Activated CD4-positive, alpha-beta T cell treated with anti-CD3 and anti-CD28 coated beads, Interleukin-2, amount 50 U/mL, for 24 hours (primary cell): ENCODE measurements at regions not wholly inside any gene's neighbourhood (a gene's known extent, or its start where the extent isn't known, plus 50 kb on each side); places are given as distances from the start of the nearest gene placed in this dataset.

Experiments used
- DNase-seq, 2 donors: peaks; one replicate each; pipeline ENCODE4 v3.0.0-alpha.2; 2020; ENCODE audit warnings: low read depth in 1 of 2, low spot score in 1 of 2

GRCh38 chr15:25971053-25971452 lies 107.9 kb upstream of the ATP10A start:
- DNase-seq, result no peak

GRCh38 chr15:25969886-25970285 lies 106.8 kb upstream of the ATP10A start:
- DNase-seq, result no peak

DNA sequence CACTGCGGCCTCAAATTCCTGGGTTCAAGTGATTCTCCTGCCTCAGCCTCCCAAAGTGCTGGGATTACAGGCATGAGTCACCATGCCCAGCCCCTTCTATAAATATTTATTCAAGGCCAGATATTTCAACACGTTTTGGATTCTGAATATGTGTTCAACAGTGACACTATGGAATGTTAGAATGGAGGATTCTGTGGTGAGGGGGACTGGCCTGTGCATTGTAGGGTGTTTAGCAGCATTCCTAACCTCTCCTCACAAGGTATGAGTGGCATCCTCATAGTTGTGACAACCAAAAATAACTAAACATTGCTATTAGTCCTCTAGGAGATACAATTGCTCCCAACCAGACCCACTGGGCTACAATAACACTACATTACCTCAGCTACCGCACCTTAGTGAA lies 104.0 kb upstream of the ATP10A start:
- DNase-seq, result no peak

DNA sequence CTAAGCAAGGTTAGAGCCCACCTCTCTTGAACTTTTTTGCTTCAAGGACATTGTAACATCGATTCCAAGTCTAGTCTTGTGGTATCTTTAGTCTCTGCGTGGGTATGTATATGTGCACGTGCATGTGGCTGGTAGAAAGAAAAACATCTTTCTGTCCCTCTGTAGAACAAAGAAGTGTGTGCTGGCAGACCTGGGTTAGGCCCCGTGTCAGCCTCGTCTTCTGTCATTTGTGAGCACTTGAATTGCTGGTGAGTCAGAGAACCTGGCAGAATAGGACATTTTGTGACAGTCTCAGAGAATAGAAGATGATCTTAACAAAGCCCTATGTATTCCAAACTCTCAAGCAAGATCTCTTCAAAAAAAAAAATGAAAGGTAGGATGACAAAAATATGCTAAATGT lies 102.2 kb upstream of the ATP10A start:
- DNase-seq, result no peak

DNA sequence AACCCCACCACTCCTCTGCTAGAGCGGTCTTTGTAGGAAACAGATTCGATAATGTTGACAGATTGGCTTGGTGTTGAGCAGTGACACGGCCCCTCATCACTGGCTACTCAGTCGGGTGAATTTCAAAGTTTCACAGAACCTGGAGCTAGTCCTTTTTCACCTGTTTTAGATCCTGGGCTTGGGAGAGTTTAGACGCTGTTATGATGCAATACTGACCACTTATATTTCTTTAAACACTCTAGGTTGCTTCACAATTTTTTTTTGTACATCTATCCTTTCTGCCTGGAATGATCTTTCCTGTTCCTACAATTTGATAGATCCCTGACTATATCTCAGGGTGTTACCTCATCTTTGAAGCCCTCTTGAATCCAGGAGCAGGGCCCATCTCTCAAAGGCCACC lies 97.1 kb upstream of the ATP10A start:
- no peak for DNase-seq

DNA sequence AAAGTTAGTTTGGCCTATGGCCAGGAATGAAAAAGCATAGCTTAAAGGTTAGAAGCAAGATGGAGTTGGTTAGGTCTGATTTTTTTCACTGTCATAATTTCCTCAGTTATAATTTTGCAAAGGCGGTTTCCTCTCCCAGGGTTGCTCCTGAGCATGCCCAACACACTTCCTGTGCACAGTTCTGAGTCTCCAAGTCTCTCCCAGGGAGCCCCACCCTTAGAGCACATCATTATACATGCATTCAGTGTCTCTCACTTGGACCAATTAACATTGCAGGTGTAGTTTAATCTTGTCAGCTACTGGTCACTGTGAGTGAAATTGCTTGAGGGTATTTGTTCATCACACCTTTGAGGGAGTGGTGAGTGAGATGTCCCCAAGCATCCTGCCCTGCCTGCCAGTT lies 96.0 kb upstream of the ATP10A start:
- DNase-seq, result no peak

DNA sequence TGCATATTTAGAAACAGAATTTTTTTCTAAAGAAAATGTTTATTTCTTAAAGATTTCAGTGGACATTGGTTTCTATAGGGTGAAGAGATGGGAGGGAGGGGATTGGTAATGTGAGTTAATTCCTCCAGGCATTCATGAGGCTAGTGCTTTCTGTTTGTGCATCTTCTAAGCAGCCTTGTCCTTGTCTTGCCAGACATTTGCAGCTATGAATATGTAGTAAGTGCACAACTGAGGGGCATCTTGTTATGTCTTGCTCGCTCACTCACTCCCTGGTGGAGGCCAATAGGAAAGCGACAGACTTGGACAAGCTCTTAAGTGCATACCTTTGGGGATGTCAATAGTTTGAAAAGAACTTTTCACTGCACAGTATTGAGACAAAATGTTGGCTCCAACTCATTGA lies 92.5 kb upstream of the ATP10A start:
- DNase-seq, result no peak

- DNase-seq, result no peak
Observed at GRCh38 chr15:25954398-25954797, 91.3 kb upstream of the ATP10A start.

DNA sequence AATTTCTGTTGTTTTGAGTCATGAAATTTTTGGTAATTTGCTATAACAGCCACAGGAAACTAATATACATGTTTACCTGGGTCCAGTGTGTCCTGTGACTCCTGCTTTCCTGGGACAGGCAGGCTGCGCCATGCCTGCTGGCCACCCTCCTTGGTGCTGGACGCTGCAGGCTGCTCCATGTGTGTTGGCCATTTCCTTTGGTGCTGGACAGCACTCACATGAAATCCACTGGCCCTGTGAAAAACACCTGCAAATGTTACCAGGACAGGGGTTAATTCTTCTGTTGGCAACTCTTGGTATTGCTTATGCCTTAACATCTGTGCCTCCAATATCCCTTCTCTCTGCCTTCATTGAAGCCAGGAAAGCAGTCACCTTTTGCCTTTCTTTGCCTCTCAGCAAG lies 86.9 kb upstream of the ATP10A start:
- no peak for DNase-seq

GRCh38 chr15:25947323-25948314 lies 84.5 kb upstream of the ATP10A start:
- no peak for DNase-seq

DNA sequence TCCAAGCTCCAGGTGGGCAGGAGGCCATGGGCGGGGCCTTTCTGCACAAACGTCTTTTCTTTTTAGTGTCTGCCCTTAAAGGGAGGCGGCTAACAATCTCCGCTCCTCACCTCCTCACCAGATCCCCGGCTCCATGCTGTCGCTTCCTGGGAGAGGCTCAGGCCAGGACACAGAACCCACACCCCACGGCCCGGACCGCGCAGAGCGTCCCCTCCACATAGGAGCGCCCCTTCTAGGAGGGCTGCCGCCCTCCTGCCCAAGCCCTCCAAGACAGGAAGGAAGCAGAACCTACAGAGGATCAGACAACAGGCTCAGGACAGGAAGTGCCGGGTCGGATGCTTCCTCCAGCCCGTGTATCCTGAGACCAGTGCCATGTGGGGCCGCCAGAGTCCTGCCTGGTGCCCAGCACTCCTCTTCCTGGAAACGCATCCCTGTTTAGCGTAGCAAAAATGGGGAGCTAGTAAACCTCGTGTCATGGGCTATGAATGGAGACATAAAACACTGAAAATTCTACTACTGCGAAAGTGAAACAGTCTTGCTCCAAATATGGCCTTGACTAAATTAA lies 83.2 kb upstream of the ATP10A start:
- DNase-seq, result no peak

- no peak for DNase-seq
Observed at GRCh38 chr15:25944386-25944785, 81.3 kb upstream of the ATP10A start.

DNA sequence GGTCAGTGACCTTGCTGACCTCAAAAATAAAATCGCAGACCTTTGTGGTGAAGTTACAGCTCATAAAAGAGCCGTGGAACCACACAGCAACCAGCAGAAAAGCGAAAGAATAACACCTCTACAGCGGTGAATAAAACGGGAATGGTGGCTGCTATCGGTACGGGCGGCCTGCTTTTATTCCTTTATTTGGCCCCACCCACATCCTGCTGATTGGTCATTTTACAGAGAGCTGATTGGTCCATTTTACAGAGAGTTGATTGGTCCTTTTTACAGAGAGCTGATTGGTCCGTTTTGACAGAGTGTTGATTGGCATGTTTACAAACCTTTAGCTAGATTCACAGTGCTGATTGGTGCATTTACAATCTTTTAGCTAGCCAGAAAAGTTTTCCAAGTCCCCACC lies 80.7 kb upstream of the ATP10A start:
- no peak for DNase-seq

DNA sequence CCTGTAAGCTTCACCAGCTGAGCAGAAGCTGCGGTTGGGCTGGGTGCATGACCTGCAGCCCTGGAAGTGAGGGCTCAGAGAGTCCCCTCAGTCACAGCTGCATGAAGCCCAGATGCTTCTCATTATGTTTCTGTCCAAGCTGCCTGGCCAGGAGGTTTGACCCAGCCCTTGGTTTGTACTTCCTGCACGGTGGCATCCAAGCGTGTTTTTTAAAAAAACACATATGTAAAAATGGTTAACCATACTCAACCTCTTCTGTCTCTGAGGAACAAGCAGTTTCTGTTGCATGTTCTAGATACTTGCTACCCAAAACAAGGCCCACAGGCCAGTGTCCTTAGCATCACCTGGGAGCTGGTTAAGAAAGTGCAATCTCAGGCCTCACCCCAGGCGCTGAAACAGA lies 76.0 kb upstream of the ATP10A start:
- DNase-seq, result no peak

GRCh38 chr15:25937796-25938195 lies 74.7 kb upstream of the ATP10A start:
- no peak for DNase-seq

- DNase-seq, result no peak
Observed at GRCh38 chr15:25936004-25936403, 72.9 kb upstream of the ATP10A start.

GRCh38 chr15:25933456-25934158 lies 70.5 kb upstream of the ATP10A start:
- peak; percentile 34 to 59 for DNase-seq

DNA sequence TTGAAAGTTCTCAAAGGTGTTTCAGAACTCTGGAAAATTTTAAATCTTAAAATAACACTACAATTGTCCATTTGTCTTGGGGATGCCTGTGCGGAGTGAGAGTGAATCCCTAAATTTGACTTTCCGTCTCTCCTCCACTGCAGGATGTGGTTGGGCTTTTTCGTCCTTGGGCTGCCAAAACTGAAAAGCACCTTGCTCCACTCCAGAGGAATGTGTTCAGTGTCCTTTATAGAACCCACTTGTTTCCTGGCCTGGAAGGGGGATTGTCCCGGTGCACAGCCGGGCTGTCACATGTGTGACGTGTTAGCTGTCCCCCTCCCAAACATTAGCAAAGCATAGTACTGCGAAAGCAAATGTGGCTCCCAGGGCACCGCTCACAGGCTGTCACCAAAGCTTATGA lies 69.6 kb upstream of the ATP10A start:
- no peak for DNase-seq

- no peak for DNase-seq
Observed at GRCh38 chr15:25931851-25932250, 68.7 kb upstream of the ATP10A start.

DNA sequence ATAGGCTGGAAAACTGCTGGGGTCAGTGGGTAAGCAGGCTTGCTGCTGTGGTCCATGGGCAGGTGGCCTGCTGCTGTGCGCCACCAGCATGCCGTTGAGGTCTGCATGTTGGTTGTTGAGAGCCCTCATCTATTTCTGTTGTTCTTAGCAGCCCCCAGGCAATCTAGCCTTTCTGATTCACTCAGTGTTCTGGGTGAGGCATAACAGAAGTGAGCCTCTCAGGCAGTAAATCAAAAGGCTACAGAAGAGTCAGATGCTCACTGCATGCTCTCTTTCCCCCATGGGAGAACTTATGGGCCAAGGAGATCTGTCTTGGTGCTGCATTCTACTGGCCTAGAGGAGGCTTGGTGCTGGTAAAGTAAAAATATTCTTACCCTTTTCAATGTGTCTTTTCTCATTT lies 67.8 kb upstream of the ATP10A start:
- DNase-seq, result no peak
